PC-3 (cell line): ENCODE measurements at regions not wholly inside any gene's neighbourhood (a gene's known extent, or its start where the extent isn't known, plus 50 kb on each side); places are given as distances from the start of the nearest gene placed in this dataset.

ENCODE experiments used
- ATAC-seq: fragments of 200-7000 bp; cut with Tn5 transposase; 2 replicates; pipeline ENCODE4 v1.9.1; 2020; ENCODE audit warnings: mild to moderate bottlenecking, moderate library complexity
- BruUV-seq: library from RNA; stranded (reverse); fragments of 400-500 nt; replicated peaks from 2 replicates; lab custom pipeline; 2021; lab: Mats Ljungman, UMichigan
- CTCF ChIA-PET: fragments of 300-600 bp; sonication (Branson Sonifier 250); formaldehyde crosslinking; loops from one replicate; lab custom pipeline; 2022; ENCODE audit warnings: antibody characterized with exemption; lab: Charles Lee
- POLR2A ChIA-PET: fragments of 300-600 bp; sonication (Branson Sonifier 250); formaldehyde crosslinking; loops from one replicate; lab custom pipeline; 2022; ENCODE audit warnings: antibody characterized with exemption; ENCODE audit not compliant: unreplicated experiment; lab: Charles Lee
- DNase-seq: peaks from one replicate; pipeline ENCODE4 v3.0.0-alpha.2; 2015
- H2AFZ ChIP-seq: fragments of 300-600 bp; sonication (generic); 2 replicates; pipeline ENCODE4 v1.6.0; 2016; ENCODE audit warnings: antibody characterized with exemption, low read length
- H3F3A ChIP-seq: fragments of 300-600 bp; sonication (generic); one replicate; pipeline ENCODE4 v1.6.0; 2017; ENCODE audit warnings: antibody characterized with exemption, low read length, control low read depth, mild to moderate bottlenecking; ENCODE audit not compliant: unreplicated experiment
- H3K27ac ChIP-seq: fragments of 300-600 bp; sonication (generic); 2 replicates; pipeline ENCODE4 v1.5.1; 2016; ENCODE audit warnings: mild to moderate bottlenecking, low read length
- H3K27me3 ChIP-seq: fragments of 300-600 bp; sonication (generic); 2 replicates; pipeline ENCODE4 v1.6.1; 2016; ENCODE audit warnings: low read length, mixed read lengths
- H3K36me3 ChIP-seq: fragments of 300-600 bp; sonication (generic); 2 replicates; pipeline ENCODE4 v1.6.1; 2016; ENCODE audit warnings: low read depth, mixed run types, low read length, mixed read lengths
- H3K4me1 ChIP-seq: fragments of 300-600 bp; sonication (generic); 2 replicates; pipeline ENCODE4 v1.5.1; 2016; ENCODE audit warnings: low read length; ENCODE audit not compliant: insufficient read depth
- H3K4me2 ChIP-seq: fragments of 300-600 bp; sonication (generic); 2 replicates; pipeline ENCODE4 v1.6.0; 2016; ENCODE audit warnings: low read length
- H3K4me3 ChIP-seq: fragments of 300-600 bp; sonication (generic); 2 replicates; pipeline ENCODE4 v1.5.1; 2016; ENCODE audit warnings: mild to moderate bottlenecking, low read length, mixed read lengths
- H3K79me2 ChIP-seq: fragments of 300-600 bp; sonication (generic); 2 replicates; pipeline ENCODE4 v1.6.1; 2017; ENCODE audit warnings: low read length, mixed read lengths
- H3K9ac ChIP-seq: fragments of 300-600 bp; sonication (generic); 2 replicates; pipeline ENCODE4 v1.6.0; 2016; ENCODE audit warnings: mild to moderate bottlenecking, low read length
- H3K9me2 ChIP-seq: fragments of 300-600 bp; sonication (generic); replicated peaks from 2 replicates; pipeline ENCODE4 v1.6.1; 2016; ENCODE audit warnings: mixed run types, low read length, mixed read lengths
- H3K9me3 ChIP-seq: fragments of 300-600 bp; sonication (generic); 2 replicates; pipeline ENCODE4 v1.6.1; 2016; ENCODE audit warnings: low read length, mixed read lengths
- H4K20me1 ChIP-seq: fragments of 300-600 bp; sonication (generic); 2 replicates; pipeline ENCODE4 v1.6.1; 2016; ENCODE audit warnings: low read length, mixed read lengths
- EZH2 ChIP-seq: fragments of 300-600 bp; sonication (generic); IDR thresholded peaks from one replicate; pipeline ENCODE4 v1.6.1; 2017; ENCODE audit warnings: antibody characterized with exemption, mild to moderate bottlenecking, low read length; ENCODE audit not compliant: unreplicated experiment
- EZH2phosphoT487 ChIP-seq: fragments of 300-600 bp; sonication (generic); IDR thresholded peaks from 2 replicates; pipeline ENCODE4 v1.6.1; 2018; ENCODE audit warnings: mild to moderate bottlenecking, antibody characterized with exemption, low read length, borderline replicate concordance
- intact Hi-C: fragments of 100-400 bp; cut with micrococcal nuclease; formaldehyde crosslinking; loops from 2 replicates; pipeline ENCODE4 v1.9.0; 2023
- TF ChIP-seq, protein P1 (sequence below): fragments of 300-600 bp; sonication (generic); conservative IDR thresholded peaks from 2 replicates; pipeline ENCODE4 v1.5.1; 2017; ENCODE audit warnings: antibody characterized with exemption, low read depth, mild to moderate bottlenecking, low read length

GRCh38 chr2:59936048-59936447 lies 617.4 kb downstream of the BCL11A start:
- H3K4me3 ChIP-seq = no peak overlapping the region
- H3F3A ChIP-seq = no peaks in the 10 kb centered on the region
- no peak overlapping the region for H2AFZ ChIP-seq
- no peaks in the 10 kb centered on the region for H3K27me3 ChIP-seq
- H3K4me2 ChIP-seq = no peak overlapping the region
- no peak overlapping the region for H3K27ac ChIP-seq
- no peaks in the 10 kb centered on the region for H3K9me3 ChIP-seq
- no peaks in the 10 kb centered on the region for H3K79me2 ChIP-seq
- H3K36me3 ChIP-seq = no peaks in the 10 kb centered on the region
- H4K20me1 ChIP-seq = no peaks in the 10 kb centered on the region
- no peaks in the 10 kb centered on the region for H3K4me1 ChIP-seq
- ATAC-seq = no peak
- no peak for TF ChIP-seq EZH2phosphoT487
- no peak for TF ChIP-seq EZH2
- TF ChIP-seq, protein P1, sequence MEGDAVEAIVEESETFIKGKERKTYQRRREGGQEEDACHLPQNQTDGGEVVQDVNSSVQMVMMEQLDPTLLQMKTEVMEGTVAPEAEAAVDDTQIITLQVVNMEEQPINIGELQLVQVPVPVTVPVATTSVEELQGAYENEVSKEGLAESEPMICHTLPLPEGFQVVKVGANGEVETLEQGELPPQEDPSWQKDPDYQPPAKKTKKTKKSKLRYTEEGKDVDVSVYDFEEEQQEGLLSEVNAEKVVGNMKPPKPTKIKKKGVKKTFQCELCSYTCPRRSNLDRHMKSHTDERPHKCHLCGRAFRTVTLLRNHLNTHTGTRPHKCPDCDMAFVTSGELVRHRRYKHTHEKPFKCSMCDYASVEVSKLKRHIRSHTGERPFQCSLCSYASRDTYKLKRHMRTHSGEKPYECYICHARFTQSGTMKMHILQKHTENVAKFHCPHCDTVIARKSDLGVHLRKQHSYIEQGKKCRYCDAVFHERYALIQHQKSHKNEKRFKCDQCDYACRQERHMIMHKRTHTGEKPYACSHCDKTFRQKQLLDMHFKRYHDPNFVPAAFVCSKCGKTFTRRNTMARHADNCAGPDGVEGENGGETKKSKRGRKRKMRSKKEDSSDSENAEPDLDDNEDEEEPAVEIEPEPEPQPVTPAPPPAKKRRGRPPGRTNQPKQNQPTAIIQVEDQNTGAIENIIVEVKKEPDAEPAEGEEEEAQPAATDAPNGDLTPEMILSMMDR = no peak
- no peak for DNase-seq
- no TSS peak for BruUV-seq
- H3K9ac ChIP-seq = no peak overlapping the region
- intact Hi-C loops = no loop called here
- ChIA-PET POLR2A (no interaction called here), CTCF (no interaction called here)
- no peaks in the 10 kb centered on the region for H3K9me2 ChIP-seq

DNA sequence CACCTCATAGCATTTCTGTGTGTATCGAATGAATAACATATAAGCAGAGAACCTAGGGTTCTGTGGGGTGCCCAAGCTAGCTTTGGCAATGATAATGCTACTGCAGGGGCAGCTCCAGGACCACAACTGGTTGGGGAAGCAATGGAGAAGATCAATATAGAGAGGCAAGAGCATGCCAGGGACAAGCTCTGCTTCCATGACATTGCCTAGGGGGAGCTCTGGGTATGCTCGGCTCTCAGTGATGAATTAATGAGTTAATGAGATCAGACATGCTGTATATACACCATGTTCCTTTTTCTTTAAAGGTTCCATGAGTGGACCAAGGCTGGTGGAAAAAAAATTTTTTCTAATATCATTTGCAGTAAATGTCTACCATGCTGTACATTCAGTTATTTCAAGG lies 618.4 kb downstream of the BCL11A start:
- Histone ChIP-seq H3K4me2 (no peak overlapping the region), H3K36me3 (no peaks in the 10 kb centered on the region), H3F3A (no peaks in the 10 kb centered on the region), H3K79me2 (no peaks in the 10 kb centered on the region), H3K27me3 (no peaks in the 10 kb centered on the region), H3K9ac (no peak overlapping the region), H4K20me1 (no peaks in the 10 kb centered on the region), H3K9me2 (no peaks in the 10 kb centered on the region), H3K27ac (no peak overlapping the region), H3K9me3 (no peaks in the 10 kb centered on the region), H3K4me3 (no peak overlapping the region), H2AFZ (no peak overlapping the region), H3K4me1 (no peaks in the 10 kb centered on the region)
- POLR2A ChIA-PET = no interaction called here
- CTCF ChIA-PET = no interaction called here
- no peak for ATAC-seq
- TF ChIP-seq EZH2phosphoT487 = no peak
- TF ChIP-seq EZH2 = no peak
- TF ChIP-seq, protein P1 = no peak
- no TSS peak for BruUV-seq
- no peak for DNase-seq
- intact Hi-C loops = no loop called here

DNA sequence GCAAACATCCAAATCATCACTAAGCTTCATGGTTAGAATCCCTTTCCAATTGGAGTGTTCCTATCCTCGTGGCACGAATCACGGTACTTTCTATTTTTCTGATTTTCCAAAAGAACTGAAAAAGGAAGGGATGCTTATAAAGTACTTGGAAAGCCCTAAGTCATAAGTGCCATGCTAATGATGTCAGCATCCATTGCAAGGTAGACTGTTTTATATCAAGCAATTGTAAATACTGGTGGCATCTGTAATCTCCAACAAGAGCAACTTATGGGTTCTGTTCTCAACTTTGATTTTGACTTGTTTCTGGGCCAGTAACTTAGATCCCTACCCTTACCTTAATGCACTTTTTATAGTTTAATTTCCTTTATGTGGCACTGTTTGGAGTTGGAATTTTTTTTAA lies 619.5 kb downstream of the BCL11A start:
- no peak overlapping the region for H2AFZ ChIP-seq
- no TSS peak for BruUV-seq
- H3K4me3 ChIP-seq = no peak overlapping the region
- no peaks in the 10 kb centered on the region for H4K20me1 ChIP-seq
- no peaks in the 10 kb centered on the region for H3K4me1 ChIP-seq
- H3K9ac ChIP-seq = no peak overlapping the region
- TF ChIP-seq, protein P1 = no peak
- H3K9me3 ChIP-seq = no peaks in the 10 kb centered on the region
- H3F3A ChIP-seq = no peaks in the 10 kb centered on the region
- H3K36me3 ChIP-seq = no peaks in the 10 kb centered on the region
- H3K27me3 ChIP-seq = no peaks in the 10 kb centered on the region
- DNase-seq = no peak
- no peaks in the 10 kb centered on the region for H3K79me2 ChIP-seq
- intact Hi-C loops = no loop called here
- no peaks in the 10 kb centered on the region for H3K9me2 ChIP-seq
- H3K4me2 ChIP-seq = no peak overlapping the region
- ChIA-PET CTCF (no interaction called here), POLR2A (no interaction called here)
- no peak overlapping the region for H3K27ac ChIP-seq
- no peak for ATAC-seq
